HG02870 (cell line): ENCODE measurements at regions not wholly inside any gene's neighbourhood (a gene's known extent, or its start where the extent isn't known, plus 50 kb on each side); places are given as distances from the start of the nearest gene placed in this dataset.
A peak's percentile ranks its signal among the peaks of the same experiment; 100 is the strongest.
"Not testable (repeated sequence)": the region's sequence is repeated elsewhere in the genome, so short reads cannot be mapped to it uniquely, and the experiment has no call there.

ENCODE experiments used
- ATAC-seq: cut with Tn5 transposase; IDR thresholded peaks from one replicate; pipeline ENCODE4 v1.9.1; 2021; ENCODE audit warnings: mild to moderate bottlenecking, moderate library complexity; ENCODE audit not compliant: unreplicated experiment

DNA sequence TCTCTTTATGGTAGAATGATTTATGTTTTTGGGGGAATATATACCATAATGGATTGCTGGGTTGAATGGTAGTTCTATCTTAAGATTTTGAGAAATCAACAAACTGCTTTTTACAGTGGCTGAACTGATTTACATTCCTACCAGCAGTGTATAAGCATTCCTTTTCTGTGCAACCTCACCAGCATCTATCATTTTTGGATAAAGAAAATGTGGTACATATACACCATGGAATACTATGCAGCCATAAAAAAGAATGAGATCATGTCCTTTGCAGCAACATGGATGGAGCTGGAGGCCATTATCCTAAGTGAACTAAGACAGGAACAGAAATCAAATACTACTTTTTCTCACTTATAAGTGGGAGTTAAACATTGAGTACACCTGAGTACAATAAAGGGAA is 746.4 kb downstream of the MAT2B start:
- ATAC-seq = not testable (repeated sequence)

DNA sequence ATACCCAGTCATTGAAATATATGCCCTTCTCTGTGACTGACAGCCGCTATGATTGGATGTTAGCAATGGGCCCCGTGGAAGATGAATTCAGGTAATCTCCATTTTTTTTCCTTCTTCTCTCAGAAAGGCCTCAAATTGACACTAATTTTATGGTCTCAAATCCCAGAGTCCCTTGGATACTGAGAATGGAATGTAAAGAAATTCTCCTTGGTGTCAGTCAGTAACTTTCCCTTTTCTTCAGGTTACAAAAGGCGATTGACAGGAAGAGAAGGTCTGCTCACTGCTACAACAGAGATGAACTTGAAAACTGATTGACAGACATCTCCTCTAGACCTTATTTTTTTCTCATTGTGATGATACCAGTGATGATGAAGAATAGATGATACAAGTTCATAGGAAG is 748.3 kb downstream of the MAT2B start:
- no peak for ATAC-seq

DNA sequence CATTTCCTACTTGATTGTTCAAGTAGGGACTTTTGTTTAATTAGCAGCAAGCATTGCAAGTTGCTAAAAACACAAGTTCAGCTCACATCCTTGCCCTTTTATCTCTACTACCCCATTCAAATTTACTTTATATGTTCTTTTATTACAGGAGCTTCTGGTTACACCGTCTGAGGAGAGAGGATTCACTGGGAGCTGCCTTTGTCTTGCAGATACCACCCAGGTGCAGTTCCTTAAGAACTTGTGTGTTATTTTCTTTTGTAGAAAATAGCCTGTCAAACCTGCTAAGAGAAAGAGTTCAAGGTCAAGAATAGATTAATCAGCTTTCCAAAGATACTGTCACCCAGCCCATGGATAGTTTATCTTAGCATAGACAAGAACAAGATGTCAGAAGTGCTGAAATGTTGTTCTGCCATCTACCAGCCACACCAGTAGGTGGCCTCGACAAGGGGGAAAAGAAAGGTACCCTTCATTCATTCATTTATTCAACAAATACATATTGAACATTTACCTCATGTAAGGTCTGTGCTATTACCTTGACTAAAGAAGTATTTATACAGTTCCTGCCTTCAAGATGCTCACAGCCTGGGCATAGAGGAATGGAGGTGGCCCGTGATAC is 750.3 kb downstream of the MAT2B start:
- no peak for ATAC-seq

DNA sequence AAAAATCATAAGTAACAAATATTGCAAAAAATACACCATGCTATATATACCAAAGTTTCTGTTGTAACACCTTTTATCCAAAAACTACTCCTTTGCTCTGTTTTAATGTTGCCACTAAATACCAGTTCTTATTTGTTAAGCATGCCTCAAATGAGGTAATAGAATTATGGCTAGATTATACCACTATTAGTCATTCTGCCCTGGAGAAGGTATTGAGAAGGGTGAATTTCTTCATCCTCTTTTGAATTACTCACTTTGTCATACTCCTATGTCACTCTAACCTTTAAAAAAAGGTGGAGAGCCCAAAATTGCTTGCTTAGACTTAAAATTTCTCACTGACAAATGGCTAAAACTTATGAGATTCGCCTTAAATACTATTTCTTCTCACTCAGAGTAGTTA is 750.9 kb downstream of the MAT2B start:
- ATAC-seq = no peak

DNA sequence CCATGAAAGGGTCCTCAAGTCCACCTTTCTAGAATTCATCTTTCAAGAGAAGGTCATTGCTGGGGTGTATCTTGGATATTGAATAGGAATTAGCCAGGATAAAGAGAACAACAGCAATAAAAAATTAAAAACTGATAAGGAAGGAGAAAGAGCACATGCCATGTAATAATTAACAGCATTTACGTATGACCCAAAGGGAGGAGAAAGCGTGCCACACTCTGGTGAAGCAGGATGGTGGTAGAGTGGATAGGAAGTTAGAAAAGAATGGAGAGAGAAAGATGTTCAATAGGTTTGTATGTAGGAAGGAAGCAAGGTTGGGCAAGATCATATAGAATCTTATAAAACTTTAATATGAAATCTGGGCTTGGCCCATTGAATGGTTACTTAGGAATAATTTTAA is 751.5 kb downstream of the MAT2B start:
- ATAC-seq = no peak

DNA sequence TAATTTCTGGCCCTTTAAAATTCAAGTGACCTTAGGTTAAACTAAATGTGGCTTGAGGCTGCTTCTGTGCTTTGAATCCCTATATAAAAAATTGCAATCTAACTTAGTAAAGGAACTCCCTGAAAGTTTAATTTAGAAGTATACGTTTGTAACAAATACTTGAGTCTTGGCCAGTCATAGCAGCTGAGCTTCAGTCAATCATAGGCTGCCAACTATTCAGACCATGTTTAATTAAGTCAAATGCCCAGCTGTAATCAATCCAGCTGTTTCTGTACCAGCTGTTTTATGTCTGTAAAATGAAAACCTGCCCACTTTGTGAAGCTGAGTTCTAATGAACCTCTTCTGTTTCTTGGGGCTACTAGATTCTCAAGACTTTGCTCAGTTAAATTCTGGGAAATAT is 760.1 kb downstream of the MAT2B start:
- ATAC-seq = no peak

DNA sequence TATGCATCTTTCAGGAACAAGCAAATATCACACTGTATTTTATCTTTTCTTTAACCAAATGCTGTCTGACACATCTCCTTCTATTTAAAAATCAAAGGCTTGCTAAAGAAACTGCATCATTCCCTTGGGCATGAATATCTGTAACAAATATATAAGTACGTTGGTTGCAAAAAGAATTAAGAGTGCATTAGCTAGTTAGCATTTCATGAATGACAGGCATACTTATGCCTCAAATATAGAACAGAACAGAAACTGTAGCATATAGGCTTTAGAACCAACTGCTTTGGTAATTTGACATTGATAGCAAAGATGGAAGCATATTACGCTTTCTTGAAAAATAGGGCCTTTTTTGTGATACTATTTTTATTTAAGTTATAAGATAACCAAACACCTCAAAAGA is 761.2 kb downstream of the MAT2B start:
- ATAC-seq = no peak

DNA sequence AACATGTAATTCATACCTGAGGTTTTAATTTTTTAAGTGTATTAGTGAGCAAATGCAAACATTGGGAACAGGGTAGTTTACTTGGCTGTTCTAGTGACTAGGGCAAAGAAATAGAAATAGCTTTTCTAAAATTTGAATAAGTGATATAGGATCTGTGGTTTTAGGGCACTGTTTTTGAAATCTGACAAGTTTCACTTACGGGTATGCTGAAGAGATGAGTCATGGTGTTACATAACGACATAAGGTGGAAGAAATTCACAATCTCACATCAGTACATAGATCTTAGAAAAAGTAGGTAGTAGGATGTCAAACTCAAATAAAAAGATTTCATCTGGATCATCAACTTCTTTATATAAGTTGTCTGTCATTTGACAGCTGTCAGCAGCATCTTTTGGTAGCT is 772.3 kb downstream of the MAT2B start:
- ATAC-seq = peak; percentile 49

GRCh38 chr5:164289526-164289925 is 784.1 kb downstream of the MAT2B start:
- no peak for ATAC-seq

- no peak for ATAC-seq
Measured at GRCh38 chr5:164296603-164297080, 791.2 kb downstream of the MAT2B start.

- no peak for ATAC-seq
Measured at GRCh38 chr5:164298165-164298564, 792.7 kb downstream of the MAT2B start.

- no peak for ATAC-seq
Measured at GRCh38 chr5:164300295-164300694, 794.9 kb downstream of the MAT2B start.

DNA sequence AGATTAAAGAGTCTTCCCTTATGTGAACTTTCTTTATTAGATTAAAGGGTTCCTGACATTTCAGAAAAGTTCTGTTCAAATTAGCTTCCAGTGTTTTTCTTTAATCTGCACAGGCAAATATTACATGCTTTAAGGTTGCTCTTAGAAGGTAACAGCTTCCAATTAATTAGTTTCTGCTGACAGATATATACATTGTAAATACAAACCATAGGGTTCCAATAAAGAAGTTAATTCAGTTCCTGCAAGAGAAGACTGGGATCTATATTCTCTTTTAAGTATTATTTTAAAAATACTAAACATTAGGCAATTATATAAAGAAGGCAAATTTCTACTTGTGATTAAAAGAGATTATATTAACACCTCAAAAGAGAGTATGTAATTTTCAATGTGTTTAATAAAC is 795.7 kb downstream of the MAT2B start:
- no peak for ATAC-seq

GRCh38 chr5:164301708-164302107 is 796.3 kb downstream of the MAT2B start:
- ATAC-seq = no peak

GRCh38 chr5:164302533-164303235 is 797.3 kb downstream of the MAT2B start:
- no peak for ATAC-seq

DNA sequence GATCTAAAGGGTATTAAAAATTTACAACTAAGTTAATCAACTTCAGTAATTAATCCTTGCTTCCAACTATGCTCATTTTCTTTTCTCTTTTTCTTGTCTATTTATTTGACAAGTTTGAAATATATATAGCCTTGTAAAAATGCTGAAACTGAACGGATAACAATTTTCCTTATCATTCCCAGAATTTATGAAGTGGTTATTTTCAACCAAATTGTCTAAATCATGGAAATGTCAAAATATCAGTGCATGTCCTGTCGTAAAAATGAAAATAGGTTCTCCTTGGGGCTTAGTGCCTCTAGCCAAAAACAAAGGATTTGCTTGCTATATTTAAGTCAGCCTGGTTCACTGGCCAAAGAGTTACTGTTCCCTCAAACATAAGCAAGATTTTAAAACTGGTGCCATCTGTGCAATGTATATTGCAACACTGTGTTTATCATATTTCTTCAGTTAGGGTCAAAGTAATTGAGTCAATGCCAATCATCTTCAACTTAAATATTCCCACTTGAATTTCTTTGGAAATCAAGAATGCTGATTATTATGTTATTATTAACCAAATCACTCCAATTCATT is 798.3 kb downstream of the MAT2B start:
- no peak for ATAC-seq

DNA sequence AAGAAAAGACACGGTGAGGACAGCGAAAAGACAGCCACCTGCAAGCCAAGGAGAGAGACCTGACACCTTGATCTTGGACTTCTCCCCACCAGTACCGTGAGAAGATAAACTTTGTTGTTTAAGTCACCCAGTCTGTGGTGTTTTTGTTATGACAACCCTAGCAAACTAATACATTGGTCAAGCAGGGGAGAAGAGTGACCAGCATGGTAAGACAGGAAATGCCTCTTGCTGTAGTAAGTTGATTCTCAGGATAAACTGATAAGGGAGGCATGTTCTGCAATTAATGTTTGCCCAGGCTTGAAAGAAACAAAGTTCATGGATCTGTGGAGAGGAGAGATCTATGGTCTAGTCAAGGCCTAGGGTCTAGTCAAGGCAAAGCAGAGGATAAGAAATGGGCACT is 801.2 kb downstream of the MAT2B start:
- ATAC-seq = no peak

GRCh38 chr5:164312801-164313200 is 807.4 kb downstream of the MAT2B start:
- ATAC-seq = no peak

GRCh38 chr5:164317676-164318075 is 812.3 kb downstream of the MAT2B start:
- ATAC-seq = no peak

- ATAC-seq = no peak
Measured at GRCh38 chr5:164319161-164319560, 813.7 kb downstream of the MAT2B start.

DNA sequence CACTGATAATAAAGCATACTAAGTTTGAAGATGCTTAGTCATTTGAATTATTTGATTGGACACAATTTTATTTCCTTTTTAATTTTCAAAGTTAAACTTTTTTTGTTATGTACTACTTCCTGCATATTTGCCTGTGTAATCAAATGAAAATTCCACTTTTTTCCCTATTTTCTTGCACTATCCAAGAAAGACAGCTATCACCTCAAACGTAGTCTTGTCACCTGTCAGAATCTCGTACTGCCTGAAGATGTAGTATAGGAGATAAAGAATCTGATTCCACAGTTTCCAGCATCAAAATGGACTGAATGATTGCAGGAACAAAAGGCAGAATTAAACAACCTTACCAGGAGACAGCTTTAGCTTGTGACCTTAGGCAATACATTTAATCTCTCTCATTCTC is 818.8 kb downstream of the MAT2B start:
- no peak for ATAC-seq

DNA sequence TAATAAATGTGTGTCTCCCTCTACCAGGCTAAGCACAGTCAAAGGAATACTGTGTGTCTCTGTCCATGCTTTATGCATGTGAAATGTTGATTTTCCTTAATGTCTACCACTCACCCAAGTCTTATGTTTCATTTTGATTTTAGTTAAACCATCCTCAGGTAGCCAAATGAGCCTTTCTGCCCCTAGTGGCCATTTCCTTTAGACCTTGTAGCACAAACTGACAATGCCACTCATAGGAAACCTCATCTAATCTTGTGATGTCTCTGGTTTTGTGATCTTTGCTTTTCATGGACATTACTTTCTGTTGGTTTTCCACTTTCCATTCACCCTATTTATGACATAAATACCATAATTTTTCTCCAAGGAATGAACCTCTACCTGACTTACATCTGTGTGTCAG is 820.8 kb downstream of the MAT2B start:
- ATAC-seq = no peak
